KOPT-K1 (cell line): ENCODE measurements at regions not wholly inside any gene's neighbourhood (a gene's known extent, or its start where the extent isn't known, plus 50 kb on each side); places are given as distances from the start of the nearest gene placed in this dataset.

ENCODE experiments used
- H3K27ac ChIP-seq: fragments of 200-600 bp; sonication (generic); 2 replicates; pipeline ENCODE4 v1.5.1; 2016; ENCODE audit warnings: antibody characterized with exemption, mild to moderate bottlenecking, low read depth, low read length; ENCODE audit not compliant: poor library complexity, severe bottlenecking
- H3K36me3 ChIP-seq: fragments of 200-600 bp; sonication (generic); 2 replicates; pipeline ENCODE4 v1.5.1; 2017; ENCODE audit warnings: antibody characterized with exemption, mild to moderate bottlenecking, low read length, moderate library complexity; ENCODE audit not compliant: insufficient read depth
- H3K9me3 ChIP-seq: fragments of 200-600 bp; sonication (generic); 2 replicates; pipeline ENCODE4 v1.5.1; 2017; ENCODE audit warnings: antibody characterized with exemption, low read length, mild to moderate bottlenecking; ENCODE audit not compliant: insufficient read depth, poor library complexity, severe bottlenecking

DNA sequence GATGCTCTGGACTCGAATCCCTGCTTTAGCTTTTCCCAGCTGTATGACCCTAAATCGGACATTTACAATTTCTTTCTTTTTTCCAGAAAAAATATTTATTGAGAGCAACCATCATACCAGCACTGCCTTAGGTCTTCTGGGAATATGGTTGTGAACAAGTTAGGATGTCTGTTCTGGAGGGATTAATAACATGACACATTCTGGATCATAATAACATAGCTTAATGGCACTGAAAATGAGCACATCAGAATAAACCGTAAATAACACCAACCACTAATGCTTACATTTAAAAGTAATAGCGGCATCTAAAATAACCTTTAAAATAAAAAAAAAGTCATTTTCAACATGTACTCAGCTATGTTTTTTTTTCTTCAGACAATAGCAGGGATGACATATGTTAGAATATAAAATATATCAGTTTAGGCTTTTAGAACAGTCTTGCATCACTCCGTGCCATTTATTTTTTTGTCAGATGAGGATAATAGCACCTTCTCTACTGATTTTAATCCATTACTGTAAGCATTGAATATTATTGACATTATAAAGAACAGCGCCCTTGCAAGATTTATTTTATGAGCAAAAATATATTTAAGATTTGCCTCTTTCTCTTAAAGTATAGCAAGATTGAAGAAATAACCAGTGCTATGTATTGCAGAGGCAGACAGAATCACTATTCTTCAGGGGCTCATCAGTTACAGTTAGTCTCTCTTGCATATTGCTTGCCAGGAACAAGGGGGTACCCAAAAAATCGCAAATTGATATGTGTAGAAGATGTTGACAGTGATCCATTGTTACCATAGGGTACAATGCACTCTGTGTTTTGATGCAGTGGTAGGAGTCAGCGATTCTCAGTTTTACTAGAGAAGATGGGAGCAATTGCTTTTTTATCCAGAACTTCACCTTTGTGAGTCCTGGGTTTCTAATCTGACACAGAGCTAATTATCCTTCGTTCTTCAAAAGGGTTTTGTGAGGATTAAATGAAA lies 168.4 kb upstream of the NR3C1 start:
- Histone ChIP-seq H3K27ac (no peak overlapping the region), H3K9me3 (no peaks in the 10 kb centered on the region), H3K36me3 (no peaks in the 10 kb centered on the region)

DNA sequence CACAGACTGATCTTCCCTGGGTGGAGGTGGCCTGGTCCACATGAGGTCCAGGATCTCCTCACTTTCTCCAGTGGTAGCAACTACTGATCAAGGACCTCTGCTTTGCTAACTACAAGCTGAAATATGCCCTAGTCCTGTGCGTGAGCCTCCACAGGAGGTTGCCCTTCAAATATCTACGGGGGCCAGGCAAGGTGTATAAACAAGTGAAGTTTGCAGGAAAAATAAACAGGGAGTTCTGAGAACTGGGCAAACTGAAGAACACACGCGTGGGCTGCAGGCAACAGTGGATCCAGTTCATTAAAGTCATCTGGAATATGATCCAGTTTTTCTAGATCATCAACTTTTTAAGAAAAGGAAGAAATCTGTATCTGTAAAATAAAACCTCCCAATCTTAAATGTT lies 167.5 kb upstream of the NR3C1 start:
- Histone ChIP-seq H3K27ac (no peak overlapping the region), H3K9me3 (no peaks in the 10 kb centered on the region), H3K36me3 (no peaks in the 10 kb centered on the region)

DNA sequence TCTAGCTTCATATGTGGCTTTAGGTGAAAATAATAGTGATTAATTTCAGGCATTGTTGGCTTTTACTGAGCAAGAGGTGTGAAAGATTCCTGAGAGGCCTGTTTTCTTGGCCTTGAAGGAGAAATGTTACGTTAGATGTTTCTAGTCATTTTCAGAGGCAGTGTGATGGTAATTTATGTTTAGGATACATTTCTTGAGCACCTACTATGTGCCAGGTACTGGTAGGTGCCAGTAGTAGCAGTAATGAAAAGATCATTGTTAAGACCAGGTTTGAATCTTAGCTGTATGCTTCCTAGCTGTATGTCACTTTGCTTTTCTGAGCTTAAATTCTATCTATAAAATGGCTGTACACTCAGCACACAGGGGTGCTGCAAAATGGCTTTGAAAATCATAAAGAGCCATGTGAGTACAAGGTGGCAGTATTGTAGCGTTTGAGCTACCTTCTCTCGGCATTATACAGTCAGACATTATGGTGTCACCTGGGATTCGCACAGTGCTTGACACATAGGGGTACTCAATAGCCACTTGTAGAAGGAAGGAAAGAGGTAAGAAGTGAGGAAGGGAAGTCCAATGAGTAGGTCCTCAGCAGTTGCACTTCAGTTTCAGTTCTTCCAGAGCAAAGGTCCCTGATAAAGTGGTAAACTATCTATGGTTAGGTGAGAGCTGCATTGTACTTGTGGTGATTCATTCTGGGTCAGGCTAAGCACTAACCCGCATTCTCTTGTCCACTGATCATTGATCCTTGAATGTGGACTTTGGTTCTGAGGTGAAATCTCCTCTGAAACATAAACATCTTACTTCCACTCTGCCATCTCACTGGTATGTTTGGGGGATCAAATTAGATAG lies 166.5 kb upstream of the NR3C1 start:
- Histone ChIP-seq H3K36me3 (no peaks in the 10 kb centered on the region), H3K27ac (no peak overlapping the region), H3K9me3 (no peaks in the 10 kb centered on the region)

DNA sequence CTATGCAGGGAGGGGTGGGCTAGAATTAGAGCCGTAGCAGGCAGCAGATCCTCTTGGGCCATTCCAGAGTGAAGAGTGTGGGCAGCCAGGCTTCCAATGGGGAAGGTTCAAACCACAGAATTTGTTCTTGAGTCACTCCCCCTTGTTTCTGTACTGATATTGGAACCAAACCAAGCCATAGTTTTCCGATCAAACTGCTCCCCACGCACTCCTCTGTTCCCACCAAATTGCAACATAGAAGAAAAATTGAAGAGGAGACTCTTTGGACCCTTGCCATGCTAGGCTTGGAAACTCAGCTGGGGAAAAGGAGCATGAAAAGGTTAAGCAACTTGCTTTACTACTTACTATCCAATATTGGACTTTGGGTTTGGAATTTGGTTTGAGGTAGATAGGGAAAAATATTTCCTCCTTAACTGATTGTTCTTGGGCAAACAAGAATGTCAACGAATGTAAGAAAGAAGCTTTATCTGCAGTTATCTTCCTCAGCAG lies 165.8 kb upstream of the NR3C1 start:
- no peaks in the 10 kb centered on the region for H3K9me3 ChIP-seq
- no peaks in the 10 kb centered on the region for H3K36me3 ChIP-seq
- H3K27ac ChIP-seq = no peak overlapping the region

DNA sequence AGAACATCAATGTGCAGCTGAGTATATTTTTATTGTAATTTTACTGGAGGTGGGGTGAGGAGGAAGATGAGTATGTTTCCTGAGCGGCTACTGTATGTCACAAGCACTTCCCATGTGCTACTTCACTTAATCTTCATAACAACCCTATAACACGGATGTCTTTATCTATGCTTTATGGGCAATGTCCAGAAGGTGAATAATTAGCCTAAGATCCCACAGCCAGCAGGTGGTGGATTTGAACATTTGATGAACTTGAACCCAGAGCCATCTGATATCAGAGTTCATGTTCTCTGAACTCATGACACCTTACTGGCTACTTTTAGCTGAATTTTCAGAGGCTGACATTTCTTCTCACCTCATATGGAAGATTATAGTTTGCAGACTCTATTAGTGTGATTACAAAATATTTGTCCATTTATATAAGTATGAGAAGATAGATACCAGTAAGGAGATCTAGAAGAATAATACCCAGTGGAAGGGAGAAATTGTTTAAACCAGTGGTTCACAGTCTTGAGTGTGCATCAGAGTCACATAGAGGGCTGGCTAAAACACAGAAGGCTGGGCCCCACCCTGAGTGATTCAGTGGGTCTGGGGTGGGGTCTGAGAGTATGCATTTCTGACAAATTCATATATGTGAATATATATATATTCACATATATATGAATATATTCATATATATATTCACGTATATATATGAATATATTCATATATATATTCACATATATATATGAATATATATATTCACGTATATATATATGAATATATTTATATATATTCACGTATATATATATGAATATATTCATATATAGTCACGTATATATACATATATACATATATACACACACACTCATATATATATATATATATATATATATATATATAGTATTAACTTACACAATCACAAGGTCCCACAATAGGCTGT lies 164.4 kb upstream of the NR3C1 start:
- no peaks in the 10 kb centered on the region for H3K36me3 ChIP-seq
- H3K9me3 ChIP-seq = no peaks in the 10 kb centered on the region
- no peak overlapping the region for H3K27ac ChIP-seq

DNA sequence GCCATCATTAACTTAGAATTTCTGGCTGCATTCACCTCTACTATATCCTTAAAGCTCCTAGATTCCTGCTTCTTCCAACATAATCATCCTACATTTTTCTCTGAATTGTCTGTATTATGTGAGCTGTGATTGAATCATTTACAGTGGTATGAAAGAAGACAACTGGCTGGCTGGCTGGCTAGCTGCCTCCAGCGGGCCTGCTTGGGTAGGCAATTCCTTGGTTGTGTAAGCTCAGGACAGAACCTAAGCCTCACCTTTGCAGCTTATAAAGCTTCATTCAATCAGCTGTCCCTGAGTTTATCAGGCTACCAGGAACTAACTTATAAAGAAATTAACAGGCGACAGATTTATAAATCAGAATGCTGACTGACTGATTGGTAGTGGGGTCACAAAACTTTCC lies 162.7 kb upstream of the NR3C1 start:
- H3K36me3 ChIP-seq = no peaks in the 10 kb centered on the region
- no peak overlapping the region for H3K27ac ChIP-seq
- no peaks in the 10 kb centered on the region for H3K9me3 ChIP-seq

DNA sequence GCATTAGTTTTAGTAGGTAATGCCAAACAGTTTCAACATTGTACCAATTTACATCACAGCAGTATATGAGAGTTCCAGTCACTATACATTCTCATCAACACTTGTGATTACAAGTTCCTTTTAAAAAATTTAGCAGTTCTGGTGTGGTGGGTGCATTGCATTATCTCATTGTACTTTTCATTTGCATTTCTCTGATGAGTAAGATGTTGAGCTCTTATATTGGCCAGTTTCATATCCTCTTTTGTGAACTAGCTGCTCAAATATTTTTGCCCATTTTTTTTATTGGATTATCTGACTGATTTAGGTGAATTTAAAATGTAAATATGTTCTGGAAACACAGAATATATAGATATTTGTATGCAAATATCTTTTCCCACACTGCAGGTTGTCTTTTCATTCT lies 160.9 kb upstream of the NR3C1 start:
- Histone ChIP-seq H3K36me3 (no peaks in the 10 kb centered on the region), H3K27ac (no peak overlapping the region), H3K9me3 (no peaks in the 10 kb centered on the region)

DNA sequence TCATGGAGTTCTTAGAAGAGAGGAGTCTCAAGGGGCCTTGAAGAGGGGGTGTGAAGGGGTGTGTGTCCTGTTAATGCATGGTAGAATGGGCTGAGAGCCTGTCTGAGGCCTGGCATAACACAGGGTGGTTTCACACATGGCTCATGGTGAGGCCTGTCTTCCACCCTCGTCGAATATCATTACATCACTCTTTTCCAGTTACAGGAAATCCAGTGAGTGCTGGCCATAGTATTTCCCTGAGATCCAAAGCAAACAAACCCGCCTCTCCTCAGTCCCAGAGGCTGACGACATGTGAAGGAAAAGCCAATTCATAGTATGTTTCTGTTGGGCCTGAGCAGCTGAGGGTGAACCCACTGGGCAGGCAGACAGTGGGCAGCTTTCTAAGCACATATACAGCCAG lies 159.4 kb upstream of the NR3C1 start:
- Histone ChIP-seq H3K36me3 (no peaks in the 10 kb centered on the region), H3K27ac (no peak overlapping the region), H3K9me3 (no peaks in the 10 kb centered on the region)

DNA sequence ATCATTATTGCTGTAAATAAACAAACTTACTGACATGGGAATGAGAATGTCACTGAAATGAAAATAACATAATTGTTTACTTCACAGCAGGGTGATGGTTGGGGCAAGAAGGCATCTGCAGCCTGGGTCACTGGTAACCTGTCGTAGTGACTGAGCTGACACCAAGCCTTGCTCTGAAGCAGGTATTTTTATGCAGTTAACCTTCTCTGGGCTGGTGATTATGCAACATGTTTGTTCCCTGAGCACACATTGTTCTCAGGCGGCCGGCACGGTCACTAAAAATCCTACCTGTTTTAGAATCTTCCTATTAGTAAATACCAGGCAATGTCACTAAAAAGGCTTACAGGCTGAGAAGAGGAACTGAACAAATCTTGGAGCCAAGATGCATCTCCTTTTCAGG lies 157.7 kb upstream of the NR3C1 start:
- no peak overlapping the region for H3K27ac ChIP-seq
- no peaks in the 10 kb centered on the region for H3K36me3 ChIP-seq
- no peaks in the 10 kb centered on the region for H3K9me3 ChIP-seq

DNA sequence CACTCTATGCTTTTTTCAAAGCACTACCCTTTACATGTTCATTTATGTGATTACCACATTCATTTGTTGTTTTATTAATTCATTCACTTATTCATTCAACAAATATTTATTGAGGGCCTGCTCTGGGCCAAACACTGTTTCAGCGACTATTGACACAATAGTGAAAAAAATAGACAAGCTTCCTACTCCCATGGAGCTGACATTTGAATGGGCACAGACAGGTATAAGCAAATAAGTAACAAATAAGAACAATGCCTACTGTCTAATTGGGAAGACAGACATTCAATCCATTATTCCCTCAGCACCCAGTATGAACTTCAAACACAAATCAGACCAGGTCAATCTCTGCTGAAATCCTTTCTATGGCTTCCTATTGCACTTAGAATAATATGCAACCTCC lies 156.9 kb upstream of the NR3C1 start:
- Histone ChIP-seq H3K27ac (no peak overlapping the region), H3K9me3 (no peaks in the 10 kb centered on the region), H3K36me3 (no peaks in the 10 kb centered on the region)

DNA sequence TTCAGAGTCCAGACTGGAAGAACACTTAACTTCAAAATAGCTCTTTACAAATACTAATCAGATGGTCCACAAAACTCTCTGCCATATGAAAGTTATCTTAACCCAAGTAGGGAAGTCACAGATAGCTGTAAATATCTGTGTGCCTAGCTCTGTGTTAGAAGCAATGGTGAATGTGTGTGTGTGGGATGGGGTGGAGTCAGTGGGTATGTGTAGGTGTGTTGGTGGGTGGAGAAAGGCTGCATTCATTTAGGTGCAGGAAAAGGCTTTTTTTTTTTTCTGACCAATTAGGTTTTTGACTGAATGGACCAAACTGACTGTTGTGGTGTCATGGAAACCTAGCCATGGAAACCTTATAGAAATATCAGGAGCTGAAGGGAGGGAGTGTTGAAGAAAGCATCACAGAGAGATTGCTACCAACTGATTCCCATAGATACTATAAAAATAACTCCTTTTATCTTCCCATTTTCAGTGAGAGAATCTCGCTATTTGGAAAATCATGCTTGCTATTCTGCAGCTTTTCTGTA lies 156.2 kb upstream of the NR3C1 start:
- no peaks in the 10 kb centered on the region for H3K9me3 ChIP-seq
- H3K27ac ChIP-seq = no peak overlapping the region
- H3K36me3 ChIP-seq = no peaks in the 10 kb centered on the region

DNA sequence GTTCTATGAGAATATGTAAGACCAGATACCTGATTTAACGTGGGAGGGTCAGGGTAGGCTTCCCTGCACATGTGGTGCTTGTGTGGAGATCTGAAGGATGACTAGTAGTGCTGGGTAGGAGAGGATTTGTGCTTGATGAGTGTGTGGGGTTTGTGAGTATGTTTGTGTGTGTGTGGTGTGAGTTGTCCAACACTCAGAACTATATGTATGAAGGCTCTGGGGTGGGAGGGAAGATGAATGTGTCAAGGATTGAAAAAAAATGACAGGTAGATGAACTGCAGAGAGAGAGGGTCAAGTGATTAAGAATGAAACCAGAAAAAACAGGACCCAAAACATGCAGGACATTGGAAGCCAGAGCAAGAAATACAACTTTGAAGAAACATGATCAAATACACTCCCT lies 154.6 kb upstream of the NR3C1 start:
- no peak overlapping the region for H3K27ac ChIP-seq
- H3K36me3 ChIP-seq = no peaks in the 10 kb centered on the region
- no peaks in the 10 kb centered on the region for H3K9me3 ChIP-seq

DNA sequence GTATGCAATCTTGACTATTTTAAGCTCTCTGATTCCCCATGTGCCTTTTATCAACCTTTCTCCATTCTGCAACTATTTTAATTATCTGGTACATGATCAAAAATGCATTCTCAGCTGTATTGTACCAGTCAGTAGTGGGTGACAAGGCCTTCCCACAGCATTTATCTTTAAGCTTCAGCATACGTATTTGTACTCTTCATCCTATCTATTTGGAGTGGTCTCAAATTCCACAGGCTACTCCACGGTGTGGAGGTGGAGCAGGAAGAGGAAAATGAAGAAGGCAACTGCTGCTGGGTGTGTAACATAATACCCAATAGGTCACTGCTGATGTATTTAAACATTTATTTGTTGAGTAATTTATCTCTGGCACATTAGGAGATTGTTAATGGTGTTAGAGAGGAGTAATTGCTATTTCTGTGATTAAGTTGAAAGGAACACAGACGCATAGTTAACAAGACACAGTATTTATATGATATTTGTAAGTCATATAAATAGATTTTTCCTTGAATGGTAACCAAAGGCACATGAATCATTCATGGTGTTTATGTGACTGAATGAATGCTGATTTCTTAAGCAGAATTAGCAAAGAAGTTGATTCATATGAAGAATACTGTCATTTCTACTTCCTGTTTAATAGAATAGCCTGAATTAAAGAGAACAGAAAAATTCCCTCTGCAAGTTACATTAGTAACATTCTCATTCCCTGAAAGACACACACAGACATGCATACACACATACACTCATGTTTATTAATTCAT lies 153.8 kb upstream of the NR3C1 start:
- Histone ChIP-seq H3K27ac (no peak overlapping the region), H3K36me3 (no peaks in the 10 kb centered on the region), H3K9me3 (no peaks in the 10 kb centered on the region)
